ENCODE measurements at regions not wholly inside any gene's neighbourhood (a gene's known extent, or its start where the extent isn't known, plus 50 kb on each side); places are given as distances from the start of the nearest gene placed in this dataset.
A peak's percentile ranks its signal among the peaks of the same experiment; 100 is the strongest.

DNA sequence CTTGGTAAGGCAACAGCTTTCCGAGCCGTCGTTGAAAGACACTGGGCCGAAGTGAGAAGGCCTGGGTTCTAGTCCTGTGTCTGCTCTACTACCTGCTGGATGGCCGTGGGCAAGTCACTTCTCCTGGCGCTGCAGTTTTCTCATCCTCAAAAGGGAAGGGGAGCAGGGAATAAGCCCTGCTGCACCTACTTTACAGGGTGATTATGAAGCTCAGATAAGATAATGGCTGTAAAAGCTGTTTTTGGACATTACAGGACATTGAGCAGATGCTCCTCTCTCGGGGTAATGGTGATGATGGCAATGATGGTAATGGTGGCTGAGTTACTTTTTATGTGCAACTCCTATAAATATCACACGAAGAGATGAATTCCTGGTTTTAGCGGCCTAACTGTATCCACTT lies 152.6 kb downstream of the FAM43A start:
- TF ChIP-seq GATA3 (IDR thresholded peaks at IDR 0.05; ENCODE audit: low read depth, low read length): no peak
- peak; percentile 63 for TF ChIP-seq GATA2 (IDR thresholded peaks at IDR 0.05; ENCODE audit: low read depth, low read length)

Measured in SH-SY5Y (cell line).